GM23338 (cell line): ENCODE measurements at regions not wholly inside any gene's neighbourhood (a gene's known extent, or its start where the extent isn't known, plus 50 kb on each side); places are given as distances from the start of the nearest gene placed in this dataset.
A peak's percentile ranks its signal among the peaks of the same experiment; 100 is the strongest.

Experiments used
- CREB1 ChIP-seq: fragments of 250-450 bp; sonication (Bioruptor Pico); IDR thresholded peaks from 2 replicates; pipeline ENCODE4 v1.5.0; 2020; ENCODE audit warnings: low read depth, mild to moderate bottlenecking, moderate library complexity
- ETS1 ChIP-seq: IDR thresholded peaks from 2 replicates; pipeline ENCODE4 v1.6.1; 2016; ENCODE audit warnings: antibody characterized with exemption
- EZH2 ChIP-seq: fragments of 200-600 bp; sonication (generic); IDR thresholded peaks from one replicate; pipeline ENCODE4 v1.8.0; 2017; ENCODE audit warnings: antibody characterized with exemption, mild to moderate bottlenecking, low read depth; ENCODE audit not compliant: unreplicated experiment
- EZH2phosphoT487 ChIP-seq: fragments of 200-600 bp; sonication (generic); IDR thresholded peaks from one replicate; pipeline ENCODE4 v1.8.1; 2018; ENCODE audit warnings: antibody characterized with exemption; ENCODE audit not compliant: unreplicated experiment
- JUNB ChIP-seq: IDR thresholded peaks from one replicate; pipeline ENCODE4 v1.6.1; 2016; ENCODE audit warnings: antibody characterized with exemption; ENCODE audit not compliant: unreplicated experiment
- NANOG ChIP-seq: IDR thresholded peaks from 2 replicates; pipeline ENCODE4 v1.6.1; 2016; ENCODE audit warnings: antibody characterized with exemption, borderline replicate concordance
- POLR2AphosphoS5 ChIP-seq: IDR thresholded peaks from 2 replicates; pipeline ENCODE4 v1.6.1; 2016; ENCODE audit warnings: antibody characterized with exemption, low read depth
- REST ChIP-seq: IDR thresholded peaks from one replicate; pipeline ENCODE4 v1.6.1; 2018; ENCODE audit warnings: antibody characterized with exemption; ENCODE audit not compliant: unreplicated experiment
- STAT1 ChIP-seq: IDR thresholded peaks from one replicate; pipeline ENCODE4 v1.6.1; 2016; ENCODE audit warnings: antibody characterized with exemption; ENCODE audit not compliant: unreplicated experiment
- ZNF114 ChIP-seq: fragments of 250-450 bp; sonication (Bioruptor Pico); IDR thresholded peaks from 2 replicates; pipeline ENCODE4 v1.5.0; 2020; ENCODE audit warnings: mild to moderate bottlenecking, moderate library complexity
- ZNF331 ChIP-seq: fragments of 250-450 bp; sonication (Bioruptor Pico); IDR thresholded peaks from 2 replicates; pipeline ENCODE4 v1.5.0; 2020; ENCODE audit warnings: low read depth, mild to moderate bottlenecking, moderate library complexity
- TF ChIP-seq, protein P1 (sequence below), 2 experiments: fragments of 200-600 bp in 1 of 2; sonication (generic) in 1 of 2; conservative IDR thresholded peaks; 2 replicates each; pipeline versions ENCODE4 v1.5.1 to v1.6.1; 2016 to 2017; ENCODE audit warnings: antibody characterized with exemption in 2 of 2, low read depth in 2 of 2, mild to moderate bottlenecking in 2 of 2, moderate library complexity in 1 of 2
- TF ChIP-seq, protein P2 (sequence below): fragments of 250-450 bp; sonication (Bioruptor Pico); IDR thresholded peaks from 2 replicates; pipeline ENCODE4 v1.5.0; 2020; ENCODE audit warnings: mild to moderate bottlenecking, moderate library complexity

DNA sequence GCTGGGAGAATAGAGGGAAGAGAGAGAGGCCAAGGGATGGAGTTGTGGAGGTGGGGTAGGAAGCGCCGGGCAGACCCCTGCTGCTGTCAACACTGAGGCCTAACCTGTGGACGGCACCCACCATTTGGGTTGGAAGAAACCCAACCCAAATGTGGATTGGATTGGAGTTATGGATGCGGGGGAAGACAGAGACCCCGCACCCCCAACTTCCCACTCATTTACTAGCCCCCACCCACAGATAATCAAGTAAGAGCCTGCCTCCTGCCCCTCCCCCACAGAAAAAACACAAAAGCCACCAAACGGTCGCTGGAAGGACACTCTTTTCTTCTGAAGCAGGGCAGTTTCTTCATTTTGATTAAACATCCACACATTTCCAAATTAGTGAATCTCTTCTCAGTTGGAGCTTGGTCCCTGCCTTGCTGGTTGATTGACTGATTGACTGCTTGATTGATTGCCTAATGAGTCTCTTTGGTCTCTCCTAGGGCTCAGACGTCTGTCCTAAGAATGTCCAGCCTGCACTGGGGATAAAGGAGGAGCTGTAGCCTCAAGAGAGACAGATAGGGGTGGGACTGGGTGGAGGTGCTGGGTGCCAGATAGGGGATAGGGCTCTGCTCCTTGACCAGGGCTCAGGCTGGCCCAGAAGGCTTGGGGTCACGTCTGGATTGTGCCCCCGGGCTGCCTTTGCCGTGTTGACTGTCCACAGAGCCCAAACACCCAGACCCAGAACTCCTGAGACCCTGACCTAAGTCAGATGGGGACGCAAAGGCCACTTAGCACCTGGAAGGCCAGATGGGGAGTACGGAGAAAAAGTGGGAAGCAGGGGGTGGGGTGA, 74.9 kb upstream of the FOXP4 start:
- TF ChIP-seq CREB1 (CRISPR knock-in tag) (no peak), NANOG (no peak), EZH2phosphoT487 (no peak), REST (no peak), EZH2 (peak; percentile 37), ETS1 (no peak), POLR2AphosphoS5 (no peak), JUNB (no peak), ZNF114 (CRISPR knock-in tag) (no peak), STAT1 (no peak), ZNF331 (CRISPR knock-in tag) (no peak)
- TF ChIP-seq, protein P1, sequence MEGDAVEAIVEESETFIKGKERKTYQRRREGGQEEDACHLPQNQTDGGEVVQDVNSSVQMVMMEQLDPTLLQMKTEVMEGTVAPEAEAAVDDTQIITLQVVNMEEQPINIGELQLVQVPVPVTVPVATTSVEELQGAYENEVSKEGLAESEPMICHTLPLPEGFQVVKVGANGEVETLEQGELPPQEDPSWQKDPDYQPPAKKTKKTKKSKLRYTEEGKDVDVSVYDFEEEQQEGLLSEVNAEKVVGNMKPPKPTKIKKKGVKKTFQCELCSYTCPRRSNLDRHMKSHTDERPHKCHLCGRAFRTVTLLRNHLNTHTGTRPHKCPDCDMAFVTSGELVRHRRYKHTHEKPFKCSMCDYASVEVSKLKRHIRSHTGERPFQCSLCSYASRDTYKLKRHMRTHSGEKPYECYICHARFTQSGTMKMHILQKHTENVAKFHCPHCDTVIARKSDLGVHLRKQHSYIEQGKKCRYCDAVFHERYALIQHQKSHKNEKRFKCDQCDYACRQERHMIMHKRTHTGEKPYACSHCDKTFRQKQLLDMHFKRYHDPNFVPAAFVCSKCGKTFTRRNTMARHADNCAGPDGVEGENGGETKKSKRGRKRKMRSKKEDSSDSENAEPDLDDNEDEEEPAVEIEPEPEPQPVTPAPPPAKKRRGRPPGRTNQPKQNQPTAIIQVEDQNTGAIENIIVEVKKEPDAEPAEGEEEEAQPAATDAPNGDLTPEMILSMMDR (conservative IDR thresholded peaks at IDR 0.05; ENCODE audit: low read depth in 2 of 2): no peak
- TF ChIP-seq, protein P2, sequence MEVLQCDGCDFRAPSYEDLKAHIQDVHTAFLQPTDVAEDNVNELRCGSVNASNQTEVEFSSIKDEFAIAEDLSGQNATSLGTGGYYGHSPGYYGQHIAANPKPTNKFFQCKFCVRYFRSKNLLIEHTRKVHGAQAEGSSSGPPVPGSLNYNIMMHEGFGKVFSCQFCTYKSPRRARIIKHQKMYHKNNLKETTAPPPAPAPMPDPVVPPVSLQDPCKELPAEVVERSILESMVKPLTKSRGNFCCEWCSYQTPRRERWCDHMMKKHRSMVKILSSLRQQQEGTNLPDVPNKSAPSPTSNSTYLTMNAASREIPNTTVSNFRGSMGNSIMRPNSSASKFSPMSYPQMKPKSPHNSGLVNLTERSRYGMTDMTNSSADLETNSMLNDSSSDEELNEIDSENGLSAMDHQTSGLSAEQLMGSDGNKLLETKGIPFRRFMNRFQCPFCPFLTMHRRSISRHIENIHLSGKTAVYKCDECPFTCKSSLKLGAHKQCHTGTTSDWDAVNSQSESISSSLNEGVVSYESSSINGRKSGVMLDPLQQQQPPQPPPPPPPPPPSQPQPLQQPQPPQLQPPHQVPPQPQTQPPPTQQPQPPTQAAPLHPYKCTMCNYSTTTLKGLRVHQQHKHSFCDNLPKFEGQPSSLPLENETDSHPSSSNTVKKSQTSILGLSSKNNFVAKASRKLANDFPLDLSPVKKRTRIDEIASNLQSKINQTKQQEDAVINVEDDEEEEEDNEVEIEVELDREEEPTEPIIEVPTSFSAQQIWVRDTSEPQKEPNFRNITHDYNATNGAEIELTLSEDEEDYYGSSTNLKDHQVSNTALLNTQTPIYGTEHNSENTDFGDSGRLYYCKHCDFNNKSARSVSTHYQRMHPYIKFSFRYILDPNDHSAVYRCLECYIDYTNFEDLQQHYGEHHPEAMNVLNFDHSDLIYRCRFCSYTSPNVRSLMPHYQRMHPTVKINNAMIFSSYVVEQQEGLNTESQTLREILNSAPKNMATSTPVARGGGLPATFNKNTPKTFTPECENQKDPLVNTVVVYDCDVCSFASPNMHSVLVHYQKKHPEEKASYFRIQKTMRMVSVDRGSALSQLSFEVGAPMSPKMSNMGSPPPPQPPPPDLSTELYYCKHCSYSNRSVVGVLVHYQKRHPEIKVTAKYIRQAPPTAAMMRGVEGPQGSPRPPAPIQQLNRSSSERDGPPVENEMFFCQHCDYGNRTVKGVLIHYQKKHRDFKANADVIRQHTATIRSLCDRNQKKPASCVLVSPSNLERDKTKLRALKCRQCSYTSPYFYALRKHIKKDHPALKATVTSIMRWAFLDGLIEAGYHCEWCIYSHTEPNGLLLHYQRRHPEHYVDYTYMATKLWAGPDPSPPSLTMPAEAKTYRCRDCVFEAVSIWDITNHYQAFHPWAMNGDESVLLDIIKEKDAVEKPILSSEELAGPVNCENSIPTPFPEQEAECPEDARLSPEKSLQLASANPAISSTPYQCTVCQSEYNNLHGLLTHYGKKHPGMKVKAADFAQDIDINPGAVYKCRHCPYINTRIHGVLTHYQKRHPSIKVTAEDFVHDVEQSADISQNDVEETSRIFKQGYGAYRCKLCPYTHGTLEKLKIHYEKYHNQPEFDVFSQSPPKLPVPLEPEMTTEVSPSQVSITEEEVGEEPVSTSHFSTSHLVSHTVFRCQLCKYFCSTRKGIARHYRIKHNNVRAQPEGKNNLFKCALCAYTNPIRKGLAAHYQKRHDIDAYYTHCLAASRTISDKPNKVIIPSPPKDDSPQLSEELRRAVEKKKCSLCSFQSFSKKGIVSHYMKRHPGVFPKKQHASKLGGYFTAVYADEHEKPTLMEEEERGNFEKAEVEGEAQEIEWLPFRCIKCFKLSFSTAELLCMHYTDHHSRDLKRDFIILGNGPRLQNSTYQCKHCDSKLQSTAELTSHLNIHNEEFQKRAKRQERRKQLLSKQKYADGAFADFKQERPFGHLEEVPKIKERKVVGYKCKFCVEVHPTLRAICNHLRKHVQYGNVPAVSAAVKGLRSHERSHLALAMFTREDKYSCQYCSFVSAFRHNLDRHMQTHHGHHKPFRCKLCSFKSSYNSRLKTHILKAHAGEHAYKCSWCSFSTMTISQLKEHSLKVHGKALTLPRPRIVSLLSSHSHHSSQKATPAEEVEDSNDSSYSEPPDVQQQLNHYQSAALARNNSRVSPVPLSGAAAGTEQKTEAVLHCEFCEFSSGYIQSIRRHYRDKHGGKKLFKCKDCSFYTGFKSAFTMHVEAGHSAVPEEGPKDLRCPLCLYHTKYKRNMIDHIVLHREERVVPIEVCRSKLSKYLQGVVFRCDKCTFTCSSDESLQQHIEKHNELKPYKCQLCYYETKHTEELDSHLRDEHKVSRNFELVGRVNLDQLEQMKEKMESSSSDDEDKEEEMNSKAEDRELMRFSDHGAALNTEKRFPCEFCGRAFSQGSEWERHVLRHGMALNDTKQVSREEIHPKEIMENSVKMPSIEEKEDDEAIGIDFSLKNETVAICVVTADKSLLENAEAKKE (CRISPR knock-in tag): no peak
